ENCODE measurements at regions not wholly inside any gene's neighbourhood (a gene's known extent, or its start where the extent isn't known, plus 50 kb on each side); places are given as distances from the start of the nearest gene placed in this dataset.
"Not testable (repeated sequence)": the region's sequence is repeated elsewhere in the genome, so short reads cannot be mapped to it uniquely, and the experiment has no call there.

- Mint-ChIP-seq H3K9me3 (ENCODE audit: low read depth) (peaks cover 8% of the 10 kb centered on the region), H3K27ac (ENCODE audit: unreplicated experiment) (no peak overlapping the region), H3K4me1 (ENCODE audit: low read depth) (peaks cover 7% of the 10 kb centered on the region), H3K27me3 (ENCODE audit: low read depth) (peaks cover 17% of the 10 kb centered on the region), H3K36me3 (ENCODE audit: low read depth) (no peaks in the 10 kb centered on the region), H3K4me3 (ENCODE audit: unreplicated experiment) (no peak overlapping the region)
- no peak for TF ChIP-seq CTCF (IDR thresholded peaks at IDR 0.05)
- no peak for DNase-seq (ENCODE audit: low spot score)
Measured at GRCh38 chr2:39867268-39867667, 88.2 kb upstream of the THUMPD2 start.

GRCh38 chr2:39865751-39866150, 86.7 kb upstream of the THUMPD2 start:
- H3K27me3 Mint-ChIP-seq (ENCODE audit: low read depth) = peaks cover 22% of the 10 kb centered on the region
- no peak overlapping the region for H3K27ac Mint-ChIP-seq (ENCODE audit: unreplicated experiment)
- TF ChIP-seq CTCF (IDR thresholded peaks at IDR 0.05) = no peak
- no peak overlapping the region for H3K4me3 Mint-ChIP-seq (ENCODE audit: unreplicated experiment)
- DNase-seq (ENCODE audit: low spot score) = no peak
- no peaks in the 10 kb centered on the region for H3K36me3 Mint-ChIP-seq (ENCODE audit: low read depth)
- H3K4me1 Mint-ChIP-seq (ENCODE audit: low read depth) = peaks cover 1% of the 10 kb centered on the region
- H3K9me3 Mint-ChIP-seq (ENCODE audit: low read depth) = peaks cover 8% of the 10 kb centered on the region

GRCh38 chr2:39863672-39864071, 84.6 kb upstream of the THUMPD2 start:
- not testable (repeated sequence) for H3K4me1 Mint-ChIP-seq (ENCODE audit: low read depth); H3K9me3 Mint-ChIP-seq (ENCODE audit: low read depth); H3K4me3 Mint-ChIP-seq (ENCODE audit: unreplicated experiment); DNase-seq (ENCODE audit: low spot score); H3K36me3 Mint-ChIP-seq (ENCODE audit: low read depth); H3K27ac Mint-ChIP-seq (ENCODE audit: unreplicated experiment)
- peaks cover 18% of the 10 kb centered on the region for H3K27me3 Mint-ChIP-seq (ENCODE audit: low read depth)

- Mint-ChIP-seq H3K4me1 (ENCODE audit: low read depth) (no peaks in the 10 kb centered on the region), H3K4me3 (ENCODE audit: unreplicated experiment) (no peak overlapping the region), H3K36me3 (ENCODE audit: low read depth) (peaks cover 2% of the 10 kb centered on the region), H3K27me3 (ENCODE audit: low read depth) (peaks cover 25% of the 10 kb centered on the region), H3K27ac (ENCODE audit: unreplicated experiment) (no peak overlapping the region), H3K9me3 (ENCODE audit: low read depth) (peaks cover 8% of the 10 kb centered on the region)
- no peak for DNase-seq (ENCODE audit: low spot score)
- TF ChIP-seq CTCF (IDR thresholded peaks at IDR 0.05) = no peak
Measured at GRCh38 chr2:39860538-39860937, 81.5 kb upstream of the THUMPD2 start.

- no peak for DNase-seq (ENCODE audit: low spot score)
- H3K4me1 Mint-ChIP-seq (ENCODE audit: low read depth) = no peaks in the 10 kb centered on the region
- peaks cover 30% of the 10 kb centered on the region for H3K27me3 Mint-ChIP-seq (ENCODE audit: low read depth)
- H3K4me3 Mint-ChIP-seq (ENCODE audit: unreplicated experiment) = no peak overlapping the region
- H3K27ac Mint-ChIP-seq (ENCODE audit: unreplicated experiment) = no peak overlapping the region
- peaks cover 2% of the 10 kb centered on the region for H3K36me3 Mint-ChIP-seq (ENCODE audit: low read depth)
- no peak for TF ChIP-seq CTCF (IDR thresholded peaks at IDR 0.05)
- peaks cover 4% of the 10 kb centered on the region for H3K9me3 Mint-ChIP-seq (ENCODE audit: low read depth)
Measured at GRCh38 chr2:39858677-39859076, 79.6 kb upstream of the THUMPD2 start.

- no peak for DNase-seq (ENCODE audit: low spot score)
- H3K9me3 Mint-ChIP-seq (ENCODE audit: low read depth) = no peaks in the 10 kb centered on the region
- H3K4me1 Mint-ChIP-seq (ENCODE audit: low read depth) = peaks cover 13% of the 10 kb centered on the region
- no peak overlapping the region for H3K4me3 Mint-ChIP-seq (ENCODE audit: unreplicated experiment)
- peaks cover 18% of the 10 kb centered on the region for H3K27me3 Mint-ChIP-seq (ENCODE audit: low read depth)
- no peak for TF ChIP-seq CTCF (IDR thresholded peaks at IDR 0.05)
- peak overlapping the region; percentile 68 for H3K27ac Mint-ChIP-seq (ENCODE audit: unreplicated experiment)
- H3K36me3 Mint-ChIP-seq (ENCODE audit: low read depth) = peaks cover 2% of the 10 kb centered on the region
Measured at GRCh38 chr2:39855856-39856255, 76.8 kb upstream of the THUMPD2 start.
